ENCODE measurements at regions not wholly inside any gene's neighbourhood (a gene's known extent, or its start where the extent isn't known, plus 50 kb on each side); places are given as distances from the start of the nearest gene placed in this dataset.

- DNase-seq (ENCODE audit: extremely low read depth, insufficient read length), result no peak
- Histone ChIP-seq H3K36me3 (ENCODE audit: control insufficient read depth, insufficient read depth, low read length) (no peaks in the 10 kb centered on the region), H3K4me3 (replicated peaks; ENCODE audit: low read depth, low read length) (no peak overlapping the region), H3K27me3 (replicated peaks; ENCODE audit: control insufficient read depth, insufficient read depth, low read length) (no peaks in the 10 kb centered on the region)
- TF ChIP-seq, protein P1, sequence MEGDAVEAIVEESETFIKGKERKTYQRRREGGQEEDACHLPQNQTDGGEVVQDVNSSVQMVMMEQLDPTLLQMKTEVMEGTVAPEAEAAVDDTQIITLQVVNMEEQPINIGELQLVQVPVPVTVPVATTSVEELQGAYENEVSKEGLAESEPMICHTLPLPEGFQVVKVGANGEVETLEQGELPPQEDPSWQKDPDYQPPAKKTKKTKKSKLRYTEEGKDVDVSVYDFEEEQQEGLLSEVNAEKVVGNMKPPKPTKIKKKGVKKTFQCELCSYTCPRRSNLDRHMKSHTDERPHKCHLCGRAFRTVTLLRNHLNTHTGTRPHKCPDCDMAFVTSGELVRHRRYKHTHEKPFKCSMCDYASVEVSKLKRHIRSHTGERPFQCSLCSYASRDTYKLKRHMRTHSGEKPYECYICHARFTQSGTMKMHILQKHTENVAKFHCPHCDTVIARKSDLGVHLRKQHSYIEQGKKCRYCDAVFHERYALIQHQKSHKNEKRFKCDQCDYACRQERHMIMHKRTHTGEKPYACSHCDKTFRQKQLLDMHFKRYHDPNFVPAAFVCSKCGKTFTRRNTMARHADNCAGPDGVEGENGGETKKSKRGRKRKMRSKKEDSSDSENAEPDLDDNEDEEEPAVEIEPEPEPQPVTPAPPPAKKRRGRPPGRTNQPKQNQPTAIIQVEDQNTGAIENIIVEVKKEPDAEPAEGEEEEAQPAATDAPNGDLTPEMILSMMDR (IDR thresholded peaks at IDR 0.05; ENCODE audit: insufficient read depth, low read length, poor library complexity, severe bottlenecking), result no peak
Measured at GRCh38 chr2:67503066-67503795, 106.1 kb downstream of the ETAA1 start.

- no peak for DNase-seq (ENCODE audit: extremely low read depth, insufficient read length)
- H3K36me3 ChIP-seq (ENCODE audit: control insufficient read depth, insufficient read depth, low read length), result no peaks in the 10 kb centered on the region
- H3K27me3 ChIP-seq (replicated peaks; ENCODE audit: control insufficient read depth, insufficient read depth, low read length), result no peaks in the 10 kb centered on the region
- no peak overlapping the region for H3K4me3 ChIP-seq (replicated peaks; ENCODE audit: low read depth, low read length)
- TF ChIP-seq, protein P1 (IDR thresholded peaks at IDR 0.05; ENCODE audit: insufficient read depth, low read length, poor library complexity, severe bottlenecking), result no peak
Measured at GRCh38 chr2:67510745-67511144, 113.6 kb downstream of the ETAA1 start.

GRCh38 chr2:67514515-67514914 is 117.4 kb downstream of the ETAA1 start:
- no peak overlapping the region for H3K4me3 ChIP-seq (replicated peaks; ENCODE audit: low read depth, low read length)
- TF ChIP-seq, protein P1 (IDR thresholded peaks at IDR 0.05; ENCODE audit: insufficient read depth, low read length, poor library complexity, severe bottlenecking), result no peak
- DNase-seq (ENCODE audit: extremely low read depth, insufficient read length), result no peak
- H3K36me3 ChIP-seq (ENCODE audit: control insufficient read depth, insufficient read depth, low read length), result no peaks in the 10 kb centered on the region
- no peaks in the 10 kb centered on the region for H3K27me3 ChIP-seq (replicated peaks; ENCODE audit: control insufficient read depth, insufficient read depth, low read length)

GRCh38 chr2:67515056-67515455 is 117.9 kb downstream of the ETAA1 start:
- H3K4me3 ChIP-seq (replicated peaks; ENCODE audit: low read depth, low read length), result no peak overlapping the region
- no peaks in the 10 kb centered on the region for H3K36me3 ChIP-seq (ENCODE audit: control insufficient read depth, insufficient read depth, low read length)
- TF ChIP-seq, protein P1 (IDR thresholded peaks at IDR 0.05; ENCODE audit: insufficient read depth, low read length, poor library complexity, severe bottlenecking), result no peak

DNA sequence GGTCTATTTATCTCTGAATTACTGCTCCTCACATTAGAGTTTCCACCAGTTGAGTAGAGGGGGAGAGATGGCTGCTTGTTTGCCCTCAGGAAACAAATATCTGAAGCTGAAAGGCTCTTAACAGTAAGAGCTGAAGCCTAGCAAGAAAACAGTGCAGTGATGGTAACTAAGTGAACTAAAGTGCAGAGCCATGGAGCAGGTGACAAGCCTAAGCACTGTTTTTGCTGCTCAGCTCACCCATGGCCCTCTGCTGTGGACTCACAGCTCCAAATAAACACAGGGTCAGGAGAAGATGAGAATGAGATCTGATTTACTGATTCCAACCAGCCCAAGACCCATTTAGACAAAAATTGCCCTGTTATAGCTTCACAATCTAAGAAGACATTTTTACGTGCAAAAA is 118.4 kb downstream of the ETAA1 start:
- Histone ChIP-seq H3K27me3 (replicated peaks; ENCODE audit: control insufficient read depth, insufficient read depth, low read length) (no peaks in the 10 kb centered on the region), H3K36me3 (ENCODE audit: control insufficient read depth, insufficient read depth, low read length) (no peaks in the 10 kb centered on the region), H3K4me3 (replicated peaks; ENCODE audit: low read depth, low read length) (no peak overlapping the region)
- DNase-seq (ENCODE audit: extremely low read depth, insufficient read length), result no peak
- TF ChIP-seq, protein P1 (IDR thresholded peaks at IDR 0.05; ENCODE audit: insufficient read depth, low read length, poor library complexity, severe bottlenecking), result no peak

More at GRCh38 chr2:67515056-67515455, 117.9 kb downstream of the ETAA1 start:
- DNase-seq (ENCODE audit: extremely low read depth, insufficient read length), result no peak
- H3K27me3 ChIP-seq (replicated peaks; ENCODE audit: control insufficient read depth, insufficient read depth, low read length), result no peaks in the 10 kb centered on the region
